ENCODE measurements at regions not wholly inside any gene's neighbourhood (a gene's known extent, or its start where the extent isn't known, plus 50 kb on each side); places are given as distances from the start of the nearest gene placed in this dataset.

DNA sequence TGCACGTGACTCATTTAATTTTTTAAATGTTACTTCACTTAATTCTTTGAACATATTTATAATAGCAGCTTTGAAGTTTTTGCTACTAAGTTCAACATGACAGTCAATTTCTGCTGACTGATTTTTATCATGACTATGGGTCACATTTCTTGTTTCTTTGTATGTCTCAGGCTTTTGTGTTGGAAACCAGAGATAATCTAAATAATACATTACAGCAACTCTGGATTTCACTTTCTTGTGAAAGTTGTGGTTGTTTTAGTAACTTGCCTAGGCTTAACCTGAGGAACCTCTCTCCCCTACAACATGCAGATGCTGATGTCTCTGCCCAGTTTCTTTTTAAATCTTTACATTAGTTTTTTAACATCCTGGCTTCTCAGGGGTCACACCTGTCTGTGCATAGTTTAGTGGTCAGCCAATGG, 180.8 kb downstream of the CCDC71L start:
- DNase-seq = no peak

DNA sequence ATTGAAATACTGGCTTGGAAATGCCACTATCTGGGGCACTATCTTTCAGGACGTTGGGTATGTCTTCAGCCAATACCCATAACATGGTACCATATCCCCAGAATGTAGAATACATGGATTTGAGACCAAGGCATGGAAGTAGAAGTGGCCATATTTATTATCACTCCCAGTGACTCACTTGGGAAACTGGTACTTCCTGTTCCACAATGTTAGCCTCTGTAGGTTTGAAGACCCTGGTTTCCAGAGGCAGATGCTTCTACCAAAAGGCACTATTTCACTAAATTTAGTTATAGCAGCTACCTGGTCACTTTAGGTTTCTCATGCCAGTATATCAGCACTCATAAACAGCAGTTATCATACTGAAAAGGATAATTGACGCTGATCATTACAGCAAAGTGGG, 184.2 kb downstream of the CCDC71L start:
- no peak for DNase-seq

DNA sequence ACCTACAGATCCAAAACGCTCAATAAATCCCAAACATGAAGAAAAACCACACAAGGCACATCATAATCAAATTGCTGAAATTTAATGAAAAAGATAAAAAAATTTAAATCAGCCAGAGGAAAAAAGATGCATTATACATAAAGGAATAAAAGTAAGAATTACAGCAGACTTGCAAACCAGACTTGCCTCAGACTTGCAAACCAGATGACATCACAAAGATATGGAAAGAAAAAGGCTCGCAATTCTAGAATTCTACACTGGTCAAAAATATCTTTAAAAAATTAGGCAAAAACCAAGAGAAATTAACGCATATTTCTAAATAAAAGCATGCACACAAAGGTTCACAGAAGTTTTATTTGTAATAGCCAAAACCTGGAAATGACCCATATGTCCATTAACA, 188.0 kb upstream of the NAMPT start:
- no peak for DNase-seq

DNA sequence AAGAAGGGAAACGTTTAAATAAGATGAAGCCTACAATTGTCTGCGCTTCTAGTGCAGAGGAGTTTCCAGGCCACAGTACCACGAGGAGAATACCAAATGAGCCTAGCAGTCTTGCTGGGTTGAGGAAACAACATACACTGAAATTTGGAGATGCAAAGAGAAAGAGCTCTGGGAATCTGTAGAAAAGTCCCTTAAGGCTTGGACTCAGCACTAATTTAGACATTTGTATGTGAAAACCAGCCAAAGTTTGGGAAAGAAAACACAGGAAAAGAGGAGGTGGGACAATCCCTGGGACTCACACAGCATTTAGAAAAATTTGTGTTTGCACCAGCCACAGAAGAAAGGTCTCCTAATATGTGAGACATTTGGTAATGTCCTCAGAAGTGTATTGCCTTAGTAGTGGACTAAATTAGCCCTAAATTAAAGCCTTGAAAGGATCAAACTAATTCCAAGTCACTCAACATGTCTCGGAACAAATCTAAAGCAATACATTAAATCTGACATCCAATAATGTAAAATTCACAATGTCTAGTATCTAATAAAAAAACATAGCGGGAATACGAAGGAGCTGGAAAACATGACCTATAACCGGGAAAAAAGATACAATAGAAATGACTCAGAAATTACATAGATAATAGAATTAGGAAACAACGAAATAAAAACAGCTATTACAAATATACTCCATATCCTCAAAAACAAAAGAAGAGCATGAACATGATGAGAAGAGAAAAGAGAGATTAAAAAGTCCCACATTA, 187.1 kb upstream of the NAMPT start:
- no peak for DNase-seq

DNA sequence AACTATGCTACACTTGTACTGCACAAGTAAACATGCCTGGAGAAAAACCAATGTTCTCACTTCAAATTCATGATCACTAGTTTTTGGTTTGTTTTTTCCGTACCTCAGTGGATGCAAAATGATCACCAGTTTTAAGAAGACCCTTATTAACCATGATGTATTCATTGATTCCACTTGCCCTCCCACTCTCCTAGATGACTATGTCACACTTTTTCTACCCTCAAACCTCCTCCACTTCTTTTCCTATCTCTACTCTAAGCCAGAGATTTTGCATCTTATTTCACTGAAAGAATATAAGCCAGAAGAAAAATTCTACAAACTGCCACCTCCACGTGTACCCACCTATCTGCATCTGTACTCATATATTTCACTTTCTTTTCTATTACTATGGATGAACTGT, 186.2 kb upstream of the NAMPT start:
- DNase-seq = no peak

DNA sequence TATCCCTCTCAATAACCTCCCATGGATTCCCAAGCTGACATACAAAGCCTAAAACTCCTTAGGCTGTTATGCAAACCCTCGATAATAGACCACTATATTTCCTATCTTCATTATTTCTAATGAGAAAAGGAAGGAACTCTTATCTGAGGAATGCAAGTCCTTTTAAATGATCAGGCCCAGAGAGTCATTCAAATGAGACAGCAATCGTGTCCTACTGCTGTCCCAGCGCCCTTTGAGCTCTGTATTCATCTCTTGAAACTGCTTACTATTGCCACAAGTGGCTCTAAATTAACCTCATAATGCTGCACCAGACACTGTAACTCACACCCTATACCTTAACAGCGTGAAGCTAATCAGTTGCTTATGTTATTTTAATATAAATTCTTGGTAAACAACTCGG, 182.1 kb upstream of the NAMPT start:
- no peak for DNase-seq

DNA sequence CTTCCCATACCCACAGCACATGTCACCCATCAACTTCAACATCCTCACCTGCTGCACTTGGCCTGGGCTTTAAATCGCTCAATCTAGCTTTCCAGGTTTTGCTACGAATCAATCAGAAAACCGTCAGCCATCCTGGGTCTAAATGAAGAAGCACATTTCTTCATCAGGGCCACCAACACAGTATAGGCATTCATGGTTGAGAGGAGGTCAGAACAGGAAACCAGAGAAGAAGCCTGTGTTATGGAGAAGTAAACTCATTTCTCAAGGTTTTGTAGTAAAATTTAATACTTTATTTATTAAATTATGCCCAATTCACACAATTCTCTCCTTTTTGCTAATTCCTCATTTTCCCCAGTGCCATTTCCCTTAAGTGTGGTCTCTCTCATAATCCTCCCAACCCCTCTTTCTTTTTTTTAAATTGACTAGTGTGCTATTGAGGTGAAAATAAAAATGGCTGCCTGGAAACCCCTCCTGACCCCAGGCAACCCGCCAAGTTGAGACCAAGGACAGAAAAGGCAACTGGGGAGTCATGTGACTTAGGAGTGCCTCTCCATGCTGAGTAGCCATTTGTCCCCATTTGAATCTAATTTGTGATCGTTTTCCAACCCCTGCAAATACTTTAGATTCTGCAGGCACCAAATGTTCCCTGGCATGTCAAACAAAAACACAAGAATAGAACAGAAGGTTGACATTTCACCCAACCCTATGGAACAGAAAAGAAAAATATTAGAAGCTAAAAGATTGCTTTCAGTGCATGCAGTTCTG, 181.1 kb upstream of the NAMPT start:
- no peak for DNase-seq

DNA sequence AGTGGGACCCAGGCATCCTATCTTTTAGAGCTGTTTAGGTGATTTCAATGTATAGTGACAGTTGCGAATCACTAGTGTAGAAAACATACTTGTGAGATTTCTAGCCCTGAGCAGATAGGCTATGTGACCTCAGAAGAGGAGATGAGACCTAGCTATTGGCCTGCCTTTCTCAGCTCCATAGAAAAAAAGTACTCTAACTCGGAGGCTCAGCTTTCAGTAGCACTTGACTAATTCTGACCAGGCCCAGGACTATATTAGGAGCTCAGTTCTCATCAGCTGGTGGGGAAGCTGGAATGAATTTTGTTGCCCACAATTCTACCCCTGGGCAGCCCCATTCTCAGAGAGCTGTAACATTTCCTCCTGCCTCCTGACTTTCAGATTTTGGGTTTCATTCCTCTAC, 179.9 kb upstream of the NAMPT start:
- no peak for DNase-seq

DNA sequence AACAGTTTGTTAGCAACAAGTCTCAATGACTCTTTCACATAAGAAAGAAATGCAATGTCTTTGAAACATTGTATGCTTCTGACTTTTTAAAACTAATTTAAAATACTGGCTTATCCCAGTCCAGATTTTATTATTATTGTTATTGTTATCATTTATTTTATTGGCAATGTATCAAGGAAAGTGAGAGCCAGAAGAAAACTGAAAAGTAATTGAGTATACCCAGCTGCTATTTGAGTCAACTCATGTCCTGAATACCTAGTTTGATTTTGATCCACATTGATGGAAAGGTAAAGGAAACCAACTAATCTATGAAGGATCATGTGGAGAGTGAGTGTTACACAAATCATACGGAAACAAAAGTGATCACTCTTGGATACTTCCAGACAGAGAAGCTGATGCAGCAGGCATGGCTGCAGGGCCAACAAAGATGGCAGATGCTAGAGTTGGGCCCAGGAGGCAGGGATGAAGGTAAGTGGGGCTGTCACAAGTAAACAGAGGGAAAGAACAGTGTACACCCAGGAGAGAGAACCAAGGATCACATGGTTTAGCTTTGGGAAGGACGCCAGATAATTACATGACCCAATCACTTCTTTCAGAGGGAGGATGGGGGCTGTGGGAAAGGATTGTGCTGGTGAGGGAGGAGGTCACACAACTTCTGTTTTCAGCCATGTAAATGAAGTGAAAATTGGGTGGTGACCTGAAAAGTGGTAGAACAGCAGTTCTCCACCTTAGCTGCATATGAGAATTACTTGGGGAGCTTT, 179.2 kb upstream of the NAMPT start:
- DNase-seq = no peak

DNA sequence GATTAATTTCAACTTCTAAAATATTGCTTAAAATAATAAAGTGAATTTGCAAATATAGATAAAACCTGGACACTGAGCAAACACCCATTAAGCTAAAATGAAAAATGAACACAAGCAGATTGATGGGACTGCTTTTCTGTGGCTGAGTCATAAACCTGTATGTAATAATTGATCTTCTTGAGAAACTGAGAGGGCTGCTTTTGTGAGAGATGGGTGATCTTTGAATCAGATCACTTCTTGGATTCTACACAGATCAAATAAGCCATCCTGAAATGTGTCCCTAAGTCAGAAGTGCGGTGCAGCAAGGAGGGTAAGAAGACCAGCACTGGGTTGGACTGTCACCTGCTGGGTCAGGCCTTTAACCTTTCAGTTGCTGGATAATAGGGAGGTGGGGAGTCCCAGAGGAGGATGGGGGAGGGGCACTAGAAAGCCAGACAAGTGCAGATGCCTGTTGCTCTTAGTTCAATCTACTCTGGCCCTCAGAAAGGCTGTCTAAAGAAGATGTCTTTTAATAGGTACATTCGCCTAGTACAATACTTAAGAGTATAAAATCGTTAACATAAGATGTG, 178.2 kb upstream of the NAMPT start:
- DNase-seq = no peak

DNA sequence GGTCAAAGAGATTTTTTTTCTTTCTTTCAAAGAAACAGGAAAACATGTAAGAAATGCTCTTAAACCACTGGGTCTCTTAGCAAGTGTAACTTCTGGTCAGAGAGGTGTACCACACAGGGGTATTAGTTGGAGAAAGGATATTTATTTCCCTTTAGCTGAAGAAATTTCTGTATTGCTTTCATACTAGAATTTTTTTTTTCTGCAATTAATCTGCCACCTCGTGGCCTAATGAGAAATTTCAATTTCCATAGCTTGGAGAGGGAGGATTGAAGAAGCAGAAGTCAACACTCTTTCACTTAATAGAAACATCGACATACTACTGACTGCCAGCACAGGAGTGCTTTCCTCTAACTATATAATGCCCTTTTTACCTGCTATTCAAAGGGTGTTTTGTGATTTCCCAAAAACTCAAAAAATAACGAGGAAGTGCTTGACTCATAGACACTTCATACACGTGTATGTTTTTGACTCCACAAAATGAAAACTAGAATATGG, 177.6 kb upstream of the NAMPT start:
- DNase-seq = no peak

DNA sequence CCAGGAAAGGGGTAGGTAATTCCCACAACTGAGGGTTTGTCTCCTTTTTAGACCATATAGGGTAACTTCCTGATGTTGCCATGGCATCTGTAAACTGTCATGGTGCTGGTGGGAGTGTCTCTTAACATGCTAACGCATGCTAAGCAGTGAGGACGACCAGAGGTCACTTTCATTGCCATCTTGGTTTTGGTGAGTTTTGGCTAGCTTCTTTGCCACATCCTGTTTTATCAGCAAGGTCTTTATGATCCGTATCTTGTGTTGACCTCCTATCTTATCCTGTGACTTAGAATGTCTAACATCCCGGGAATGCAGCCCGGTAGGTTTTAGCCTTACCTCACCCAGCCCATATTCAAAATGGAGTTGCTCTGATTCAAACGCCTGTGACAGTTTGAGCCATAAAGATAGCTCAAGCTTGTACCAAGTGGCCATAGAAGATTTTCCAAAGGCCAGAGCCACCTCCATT, 176.0 kb upstream of the NAMPT start:
- DNase-seq = no peak

DNA sequence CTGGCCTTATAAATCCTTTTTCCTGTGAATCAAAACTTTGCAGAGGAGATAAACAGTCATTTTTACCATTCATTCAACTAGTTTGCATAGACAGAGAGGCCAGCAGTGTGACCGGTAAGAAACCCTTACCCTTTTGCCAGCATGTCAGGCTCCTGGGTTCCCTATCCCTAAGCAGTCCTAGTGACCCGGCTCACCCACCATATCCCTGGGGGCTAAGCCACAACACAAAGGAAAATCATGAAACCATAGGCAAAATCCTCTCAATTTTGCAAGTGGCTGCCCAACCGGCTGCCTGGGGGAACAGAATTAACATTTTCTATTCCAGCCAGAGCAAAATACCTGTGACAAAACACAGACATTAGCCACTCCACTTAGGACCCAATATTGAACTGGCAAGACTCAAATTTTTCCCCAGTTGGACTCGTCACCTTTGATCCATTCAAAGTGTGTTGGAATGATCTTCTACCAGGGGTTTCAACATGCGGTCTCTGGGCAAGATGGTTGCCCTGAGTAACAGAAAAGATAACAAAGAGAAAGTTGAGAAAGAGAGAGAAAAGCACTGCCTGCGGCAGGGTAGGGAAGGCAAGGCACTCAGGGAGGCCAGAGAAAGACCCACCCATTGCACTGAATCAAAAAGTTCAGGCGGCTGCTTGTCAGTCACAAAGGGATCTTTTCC, 174.8 kb upstream of the NAMPT start:
- no peak for DNase-seq

DNA sequence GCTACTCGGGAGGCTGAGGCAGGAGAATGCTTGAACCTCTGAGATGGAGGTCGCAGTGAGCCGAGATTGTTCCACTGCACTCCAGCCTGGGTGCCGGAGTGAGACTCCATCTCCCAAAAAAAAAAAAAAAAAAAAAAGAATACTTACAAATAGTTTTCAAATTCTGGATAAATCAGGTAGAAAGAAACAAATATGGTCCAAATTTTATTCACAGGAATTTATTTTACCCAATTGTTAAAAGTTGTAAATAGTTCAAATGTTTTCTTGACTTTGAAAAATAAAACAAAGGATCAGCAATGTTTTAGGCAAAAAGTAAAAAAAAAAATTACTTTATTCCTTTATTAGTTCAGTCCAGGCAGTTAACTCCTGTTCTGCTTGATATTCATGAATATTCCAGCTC, 172.9 kb upstream of the NAMPT start:
- DNase-seq = no peak

DNA sequence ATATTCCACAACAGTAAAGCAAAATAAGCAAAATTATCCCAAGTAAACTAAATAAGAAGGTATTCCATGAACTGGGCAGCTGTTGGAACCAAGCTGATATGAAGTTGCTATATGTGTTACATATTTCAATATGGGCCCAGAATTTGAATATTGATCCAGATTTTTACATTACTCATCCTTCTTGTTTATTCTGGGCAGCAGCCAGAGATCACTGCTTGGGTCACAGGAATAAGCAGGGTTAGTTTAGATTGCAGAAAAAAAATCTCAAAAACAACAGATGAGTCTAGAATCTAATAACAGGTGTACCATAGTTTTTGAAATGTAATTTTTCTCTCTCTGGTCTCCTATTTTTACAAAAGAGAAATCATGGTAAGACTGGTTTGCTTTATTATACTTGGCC, 171.5 kb upstream of the NAMPT start:
- DNase-seq = no peak

DNA sequence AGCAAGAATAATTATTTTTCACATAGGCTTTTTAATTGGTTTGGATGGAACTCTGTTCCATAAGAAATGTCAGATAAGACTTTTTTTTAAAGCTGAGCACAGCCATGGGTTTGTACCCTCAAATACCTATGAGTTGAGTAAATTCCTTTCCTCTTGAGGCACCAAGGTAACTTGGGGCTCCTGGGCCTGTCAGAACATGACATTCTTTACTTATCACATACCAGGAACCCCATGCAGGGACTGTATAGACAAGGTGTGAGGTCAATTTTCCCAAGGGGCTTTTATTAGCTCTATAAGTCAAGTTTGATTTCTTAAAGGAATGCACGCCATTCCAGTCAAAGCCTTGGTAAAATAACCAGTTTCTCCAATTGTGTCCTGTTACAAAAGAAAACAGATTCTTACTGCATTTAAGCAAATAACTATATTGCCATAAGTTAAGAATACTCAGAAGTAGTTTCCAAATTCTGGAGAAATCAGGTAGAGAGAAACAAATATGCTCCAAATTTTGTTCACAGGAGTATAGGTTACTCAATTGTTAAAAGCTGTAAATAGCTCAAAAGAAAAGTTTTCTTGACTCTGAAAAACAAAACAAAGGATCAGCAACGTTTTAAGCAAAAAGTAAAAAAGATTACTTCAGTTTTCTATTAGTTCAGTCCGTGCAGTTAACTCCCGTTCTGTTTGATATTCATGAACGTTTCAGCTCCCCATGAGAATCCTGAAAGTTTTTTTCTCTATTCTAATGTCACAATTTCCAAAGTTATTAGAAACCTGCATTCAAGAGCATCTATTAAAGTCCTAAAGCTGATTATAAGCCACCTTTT, 167.5 kb upstream of the NAMPT start:
- DNase-seq = no peak

DNA sequence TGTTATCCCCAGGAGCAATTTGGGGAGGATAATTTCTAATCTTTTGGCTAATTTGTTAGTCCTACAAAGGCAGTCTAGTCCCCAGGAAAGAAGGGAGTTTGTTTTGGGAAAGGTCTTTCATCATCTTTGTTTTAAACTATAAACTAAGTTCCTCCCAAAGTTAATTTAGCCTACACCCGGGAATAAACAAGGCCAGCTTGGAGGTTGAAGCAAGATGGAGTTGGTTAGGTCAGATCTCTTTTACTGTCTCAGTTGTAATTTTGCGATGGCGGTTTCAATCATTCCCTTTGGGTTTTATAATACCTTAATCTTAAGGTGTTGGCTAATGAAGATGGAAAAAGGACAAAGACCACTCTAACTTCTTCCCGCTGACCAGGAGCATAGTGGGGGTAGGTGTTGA, 166.4 kb upstream of the NAMPT start:
- no peak for DNase-seq

DNA sequence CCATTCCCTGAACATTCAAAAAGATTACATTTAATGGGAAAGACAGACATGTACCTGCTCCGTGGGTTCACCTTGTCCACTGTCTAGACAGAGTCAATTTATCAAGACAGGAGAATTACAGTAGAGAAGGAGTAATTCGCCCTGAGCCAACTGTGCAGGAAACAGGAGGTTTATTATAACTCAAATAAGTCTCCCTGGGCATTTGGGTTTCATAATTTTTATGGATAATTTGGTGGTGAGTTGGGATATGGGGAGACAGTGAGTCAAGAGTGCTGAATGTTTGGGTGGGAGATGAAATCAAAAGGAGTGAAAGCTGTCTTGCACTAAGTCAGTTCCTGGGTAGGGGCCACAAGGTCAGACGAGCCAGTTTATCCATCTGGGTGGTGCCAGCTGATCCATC, 165.9 kb upstream of the NAMPT start:
- no peak for DNase-seq

DNA sequence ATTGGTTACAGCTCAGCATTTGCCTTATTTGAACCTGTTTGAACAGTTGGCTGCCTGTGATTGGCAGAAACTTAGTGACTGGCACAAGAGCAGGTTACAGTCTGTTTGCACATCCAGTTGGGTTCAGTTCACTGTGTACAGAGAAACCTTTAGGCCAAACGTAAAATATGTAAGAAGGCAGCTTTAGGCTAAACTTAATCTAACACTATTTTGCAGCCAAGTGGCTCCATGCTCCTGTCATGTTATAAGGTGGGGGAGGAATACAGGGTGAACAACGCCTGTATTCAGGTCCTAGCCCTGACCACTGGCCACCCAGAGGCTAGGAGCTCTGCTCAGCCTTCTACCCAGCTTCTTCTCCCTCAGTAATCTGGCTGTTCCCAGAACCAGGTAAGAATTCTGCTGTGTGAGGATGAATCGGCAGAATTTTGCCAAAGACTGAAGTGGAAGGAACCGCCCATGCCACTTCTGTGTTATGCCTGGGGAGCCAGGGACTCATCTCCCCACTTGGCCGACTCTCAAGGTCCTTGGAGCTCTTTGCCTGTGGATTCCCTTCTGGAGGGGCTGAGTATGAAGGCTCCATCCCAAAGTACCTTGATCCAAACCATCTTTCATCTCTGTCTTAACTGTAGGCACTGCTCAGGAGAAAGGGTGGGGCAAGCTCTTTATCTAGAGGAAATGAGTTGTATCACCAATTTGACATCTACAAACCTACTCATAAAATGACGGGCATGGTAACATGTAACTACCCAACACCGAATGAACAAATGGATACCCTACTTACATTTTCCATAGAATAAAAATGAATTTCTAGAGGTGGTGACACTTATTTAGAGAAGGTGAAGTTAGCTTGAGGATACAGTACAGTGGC, 164.4 kb upstream of the NAMPT start:
- DNase-seq = no peak

DNA sequence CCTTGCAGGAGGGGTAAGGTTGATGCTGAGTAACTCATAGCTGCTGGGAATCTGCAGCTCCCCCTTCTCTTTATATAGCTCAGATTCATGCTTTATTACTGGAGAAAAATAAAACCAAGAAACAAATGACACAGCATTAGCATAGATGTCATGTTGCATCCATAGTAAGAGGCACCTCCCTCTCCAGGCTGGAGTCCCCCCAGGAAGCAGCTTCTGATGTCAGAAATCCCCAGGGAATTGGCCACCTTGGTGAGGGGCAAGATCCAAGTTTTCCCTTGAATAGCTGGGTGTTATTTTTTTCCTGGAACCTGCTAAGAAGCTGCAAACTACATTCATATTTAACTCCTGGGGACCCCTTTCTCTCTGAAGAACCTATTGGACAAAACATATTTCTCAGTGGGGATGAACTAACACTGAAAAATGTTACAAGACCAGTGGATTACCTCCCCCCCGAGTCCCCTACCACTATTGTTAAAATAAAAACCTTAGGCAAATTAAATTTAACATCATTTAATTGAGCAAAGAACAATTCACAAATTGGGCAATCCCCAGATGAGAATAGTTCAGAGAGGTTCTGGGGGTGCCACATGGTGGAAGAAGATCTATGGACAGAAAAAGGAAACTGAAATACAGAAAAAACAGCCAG, 163.7 kb upstream of the NAMPT start:
- no peak for DNase-seq
